HG02884 (cell line): ENCODE measurements at regions not wholly inside any gene's neighbourhood (a gene's known extent, or its start where the extent isn't known, plus 50 kb on each side); places are given as distances from the start of the nearest gene placed in this dataset.

Source experiments
- ATAC-seq: cut with Tn5 transposase; IDR thresholded peaks from one replicate; pipeline ENCODE4 v1.9.1; 2021; ENCODE audit warnings: mild to moderate bottlenecking, moderate library complexity; ENCODE audit not compliant: unreplicated experiment

DNA sequence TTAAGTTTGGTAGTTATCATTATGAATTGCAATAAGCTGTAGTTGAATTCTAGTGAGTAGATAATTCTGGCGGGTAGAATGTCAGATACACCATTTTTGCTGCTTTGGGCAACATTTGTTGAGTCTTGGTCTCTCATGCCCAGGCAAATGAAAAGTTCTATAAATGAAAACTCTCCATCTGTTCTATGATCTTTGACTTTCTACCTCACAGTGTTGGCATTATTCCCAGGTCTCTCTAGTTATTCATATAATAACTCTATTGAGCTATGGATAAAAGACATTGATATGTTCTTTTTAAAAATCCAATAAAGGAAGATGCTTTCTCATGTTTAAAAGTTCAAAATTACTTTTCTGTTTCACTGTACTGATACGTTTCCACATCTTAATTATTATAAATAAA is 415.3 kb upstream of the SEMA3D start:
- no peak for ATAC-seq

DNA sequence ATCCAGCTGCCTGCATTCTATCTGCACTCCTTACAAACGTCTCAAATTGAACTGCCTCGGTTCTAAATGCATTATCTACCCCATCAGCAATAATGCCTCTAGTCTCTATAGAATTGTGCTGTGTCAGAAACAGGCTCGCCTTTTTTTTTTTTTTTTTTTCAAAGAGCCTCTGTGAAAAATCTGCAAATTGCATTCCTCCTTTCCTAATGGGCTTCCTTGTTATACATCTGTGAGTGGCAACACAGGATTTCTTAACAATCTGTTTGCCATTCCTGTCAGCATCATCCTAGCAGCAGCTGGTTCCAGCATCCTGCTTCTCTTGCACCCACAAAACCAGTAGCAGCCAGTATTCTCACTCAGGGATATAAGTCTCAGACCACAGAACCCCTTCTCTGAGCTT is 413.5 kb upstream of the SEMA3D start:
- ATAC-seq: no peak

DNA sequence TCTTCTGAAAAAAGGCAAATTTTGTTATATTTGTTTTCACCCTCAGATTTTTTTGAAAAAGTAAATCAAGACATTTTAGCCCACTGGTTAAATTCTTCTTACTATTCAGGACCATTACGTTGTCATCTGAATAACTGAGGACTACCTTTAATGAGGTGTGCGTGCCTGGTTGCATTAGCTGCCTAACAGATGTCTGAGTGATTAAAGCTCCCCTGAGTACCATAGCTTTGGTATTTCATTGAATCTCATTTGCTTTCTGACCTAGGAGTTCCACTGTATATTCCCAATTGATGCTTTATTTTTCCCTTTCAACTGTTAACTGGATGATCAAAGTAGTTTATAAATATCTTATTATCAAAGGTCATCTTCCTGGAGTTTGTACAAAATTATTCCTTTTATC is 410.0 kb upstream of the SEMA3D start:
- ATAC-seq: no peak

DNA sequence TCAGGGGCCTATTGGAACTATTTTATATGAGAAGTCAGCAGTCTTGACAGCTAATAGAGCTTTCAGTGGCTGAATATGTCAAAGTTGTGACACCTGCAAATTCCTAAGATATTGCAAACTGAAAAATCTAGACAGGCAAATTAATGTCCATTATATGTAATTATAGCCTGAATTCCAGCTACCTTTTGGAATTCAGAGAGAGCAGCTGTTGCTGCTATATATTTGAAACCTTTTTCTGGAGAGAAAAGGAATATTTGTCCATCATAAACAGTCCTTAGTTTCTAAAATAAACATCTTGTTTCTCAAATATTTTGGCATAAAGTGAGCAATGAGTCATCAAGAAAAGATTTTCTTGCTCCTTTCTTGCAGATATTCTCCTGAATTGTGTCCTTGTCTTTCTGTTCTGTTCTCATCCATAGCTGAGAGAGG is 408.9 kb upstream of the SEMA3D start:
- no peak for ATAC-seq

DNA sequence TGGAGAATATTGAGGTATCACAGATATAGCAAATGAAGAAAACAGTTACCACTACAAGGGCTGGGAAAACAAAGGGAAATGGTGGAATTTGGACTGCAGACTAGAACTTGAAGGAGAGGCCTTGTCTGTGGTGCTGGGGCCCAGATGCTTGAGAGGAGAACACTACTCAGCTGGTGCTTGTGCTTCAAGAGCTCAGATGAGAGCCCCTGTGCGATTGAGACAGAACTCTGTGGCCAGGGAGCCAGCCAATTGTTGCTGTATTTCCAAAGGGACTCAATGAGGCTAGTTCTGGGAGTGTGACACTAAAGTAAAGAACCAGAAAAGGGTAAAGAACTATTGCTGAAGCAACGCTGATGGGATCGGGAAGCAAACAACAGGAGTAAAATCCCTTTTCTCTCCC is 406.5 kb upstream of the SEMA3D start:
- ATAC-seq: no peak

DNA sequence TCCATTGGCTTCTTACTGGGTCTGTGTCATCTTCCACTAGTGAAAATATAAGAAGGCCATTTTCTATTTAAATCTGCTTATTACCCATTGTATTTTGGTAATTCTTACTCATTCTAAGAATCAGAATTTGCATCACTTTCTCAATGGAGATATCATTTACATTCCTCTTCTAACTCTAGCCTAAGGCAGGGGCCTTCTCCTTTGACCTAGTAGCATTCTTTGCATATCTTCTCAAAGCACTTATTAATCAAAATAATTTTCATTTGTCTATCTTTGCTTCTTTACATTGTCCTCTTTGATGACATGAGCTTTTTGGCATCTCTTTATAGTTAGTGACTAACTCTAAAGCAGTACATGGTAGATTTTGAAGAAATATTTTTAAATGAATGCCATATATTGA is 400.9 kb upstream of the SEMA3D start:
- no peak for ATAC-seq

DNA sequence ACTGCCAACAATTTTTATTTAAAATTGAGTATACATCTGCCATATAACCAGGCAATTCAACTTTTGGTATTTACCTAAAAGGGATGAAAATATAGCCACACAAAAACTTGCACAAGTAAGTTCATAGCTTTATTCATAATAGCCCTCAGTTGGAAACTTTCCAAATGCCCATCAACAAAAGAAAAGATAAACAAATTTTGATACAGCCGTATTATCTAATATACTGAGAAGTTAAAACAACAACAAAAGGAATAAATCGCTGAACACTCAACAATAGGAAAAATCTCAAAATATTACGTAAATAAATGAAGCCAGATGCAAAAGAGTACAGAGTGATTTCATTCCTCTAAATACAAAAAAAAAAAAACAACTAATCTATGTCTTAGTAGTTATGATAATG is 399.2 kb upstream of the SEMA3D start:
- ATAC-seq: no peak

DNA sequence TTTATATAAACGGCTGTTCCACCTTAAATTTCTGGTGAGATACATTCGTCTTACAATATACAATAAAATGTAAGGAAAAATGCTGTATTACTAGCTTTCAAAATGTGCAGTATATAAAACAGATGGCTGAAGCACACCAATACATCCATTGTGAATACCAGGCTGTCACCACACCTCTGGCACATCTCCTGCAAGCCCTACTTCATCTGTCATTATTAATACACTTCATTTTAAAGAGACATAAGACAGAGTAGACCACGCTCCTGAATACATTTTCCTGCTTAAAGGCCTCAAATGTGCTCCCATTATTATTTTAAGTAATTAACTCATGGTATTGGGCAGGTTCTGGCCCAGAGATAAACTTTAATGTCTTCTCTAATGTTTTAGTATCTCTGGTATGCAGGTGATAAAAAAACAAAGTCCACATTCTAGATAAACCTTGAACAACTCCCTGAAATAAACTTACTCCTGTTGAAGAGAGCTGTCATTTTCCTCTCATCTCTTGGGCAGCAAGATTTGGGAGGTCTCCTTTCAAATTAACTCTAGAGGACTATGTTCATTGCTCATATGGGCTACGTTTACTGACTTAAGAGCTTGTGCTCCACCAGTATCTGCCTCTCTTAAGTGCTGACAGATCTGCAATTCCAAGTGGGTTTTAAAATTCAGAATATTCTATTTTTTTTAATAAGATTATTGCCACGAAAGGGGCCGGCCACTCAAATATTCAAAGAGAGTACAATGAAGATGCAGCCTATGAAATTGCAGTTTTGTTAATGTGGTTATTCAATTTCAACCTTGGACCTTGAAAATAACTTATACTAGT is 396.5 kb upstream of the SEMA3D start:
- no peak for ATAC-seq

DNA sequence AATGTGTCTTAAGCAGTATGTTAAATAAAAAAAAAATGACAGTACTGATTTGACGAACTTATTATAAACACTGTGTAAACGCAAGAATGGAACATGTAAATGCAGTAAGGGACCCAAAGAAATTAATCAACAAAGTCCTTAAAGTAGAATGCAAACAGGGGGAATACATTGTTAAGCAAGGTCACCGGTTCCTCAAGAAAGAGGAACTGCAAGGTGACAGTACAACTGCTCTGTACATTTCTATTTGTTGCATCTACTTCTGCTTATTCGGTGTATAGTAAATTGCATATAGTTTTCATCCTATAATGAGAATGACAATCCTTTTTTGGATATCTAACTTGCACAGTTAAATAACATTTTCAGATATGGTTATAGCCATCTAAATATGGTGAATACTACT is 387.0 kb upstream of the SEMA3D start:
- ATAC-seq: no peak

DNA sequence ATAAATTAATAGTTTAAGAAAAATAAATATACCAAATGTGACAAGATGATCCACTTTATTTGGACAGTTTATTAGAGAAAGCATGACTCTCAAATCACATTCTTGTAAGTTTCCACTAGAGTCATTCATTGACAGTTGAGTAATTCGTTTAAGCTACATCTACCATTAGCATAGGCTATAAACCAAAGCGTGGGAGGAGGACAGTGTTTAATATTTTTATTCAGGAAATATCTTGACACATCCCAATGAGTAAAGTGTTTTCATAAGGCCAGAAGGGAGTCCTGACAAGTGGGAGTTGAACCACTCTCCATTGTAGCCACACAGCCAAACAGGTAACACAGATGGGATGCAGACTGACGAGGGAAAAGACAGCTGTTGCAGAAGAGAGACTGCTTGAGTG is 386.5 kb upstream of the SEMA3D start:
- ATAC-seq: no peak

DNA sequence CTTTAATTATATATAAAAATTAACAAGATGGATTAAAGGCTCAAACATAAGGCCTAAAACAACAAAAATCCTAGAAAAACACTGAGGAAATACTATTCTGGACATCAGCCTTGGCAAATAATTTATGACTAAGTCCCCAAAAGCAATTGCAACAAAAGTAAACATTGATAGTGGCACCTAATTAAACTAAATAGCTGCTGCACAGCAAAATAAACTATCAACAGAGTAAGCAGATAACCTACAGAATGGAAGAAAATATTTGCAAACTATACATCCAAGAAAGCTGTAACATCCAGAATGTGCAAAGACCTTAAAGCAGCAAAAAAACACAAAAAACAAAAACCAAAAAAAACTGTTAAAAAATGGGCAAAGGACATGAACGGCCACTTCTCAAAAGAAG is 384.0 kb upstream of the SEMA3D start:
- no peak for ATAC-seq

DNA sequence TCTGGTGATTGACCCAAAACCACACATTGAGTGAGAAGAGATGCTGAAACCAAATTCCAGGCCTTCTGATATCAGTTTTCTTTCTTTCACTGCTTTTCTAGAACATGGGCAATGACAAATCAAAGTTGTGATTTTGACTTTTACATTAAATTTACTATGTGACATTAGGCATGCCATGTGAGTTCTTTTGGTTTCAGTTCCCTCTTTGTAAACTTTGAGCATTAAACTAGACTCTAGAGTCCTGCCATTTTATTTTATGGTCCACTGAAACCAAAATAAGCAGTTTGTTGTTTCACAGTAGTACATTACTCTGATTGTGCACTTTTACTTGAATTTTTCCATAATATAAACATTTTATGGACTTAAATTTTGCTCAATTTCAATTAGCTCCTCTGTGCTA is 381.1 kb upstream of the SEMA3D start:
- ATAC-seq: peak; percentile 49

DNA sequence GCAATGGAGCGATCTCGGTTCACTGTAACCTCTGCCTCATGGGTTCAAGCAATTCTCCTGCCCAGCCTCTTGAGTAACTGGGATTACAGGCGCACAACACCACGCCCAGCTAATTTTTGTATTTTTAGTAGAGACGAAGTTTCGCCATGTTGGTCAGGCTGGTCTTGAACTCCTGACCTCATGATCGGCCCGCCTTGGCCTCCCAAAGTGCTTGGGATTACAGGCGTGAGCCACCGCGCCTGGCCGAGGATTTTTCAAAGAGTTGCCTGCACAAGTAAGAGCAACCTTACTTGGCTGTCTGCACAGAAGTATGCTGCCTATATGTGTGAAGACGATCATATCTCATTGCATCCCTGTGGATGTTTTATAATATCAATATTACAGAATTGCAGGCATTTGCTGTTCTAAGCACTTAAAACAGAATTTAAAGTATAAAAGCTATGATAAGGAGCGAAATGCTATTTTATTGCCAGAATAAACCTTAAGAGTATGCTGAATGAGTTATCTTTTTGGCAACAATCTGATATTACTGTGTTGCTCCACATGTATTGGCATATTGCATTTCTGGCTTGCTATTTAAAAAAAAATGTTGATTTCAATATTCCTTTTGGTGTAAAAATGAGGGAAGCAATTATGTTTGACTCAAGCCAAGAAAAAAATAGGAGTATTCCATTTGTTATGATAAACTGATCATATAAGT is 379.4 kb upstream of the SEMA3D start:
- ATAC-seq: no peak

DNA sequence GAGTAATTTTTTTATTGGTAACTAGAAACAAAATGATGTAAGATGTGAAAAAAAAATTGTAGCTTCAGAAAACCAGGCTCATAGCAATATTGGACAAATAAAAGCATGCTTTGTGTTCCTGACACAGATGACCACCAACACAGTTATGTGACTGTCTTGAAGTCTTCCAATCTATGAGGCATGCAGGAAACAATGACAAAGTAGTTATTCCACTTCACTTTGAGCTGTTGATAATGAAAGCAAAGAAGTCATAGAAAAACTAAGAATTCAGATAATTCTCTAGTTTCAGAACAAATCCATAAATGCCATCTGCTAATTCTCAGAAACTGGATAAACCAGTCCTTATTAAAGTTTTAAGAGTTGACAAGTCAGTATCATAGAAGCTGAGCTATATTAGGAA is 378.4 kb upstream of the SEMA3D start:
- ATAC-seq: no peak

DNA sequence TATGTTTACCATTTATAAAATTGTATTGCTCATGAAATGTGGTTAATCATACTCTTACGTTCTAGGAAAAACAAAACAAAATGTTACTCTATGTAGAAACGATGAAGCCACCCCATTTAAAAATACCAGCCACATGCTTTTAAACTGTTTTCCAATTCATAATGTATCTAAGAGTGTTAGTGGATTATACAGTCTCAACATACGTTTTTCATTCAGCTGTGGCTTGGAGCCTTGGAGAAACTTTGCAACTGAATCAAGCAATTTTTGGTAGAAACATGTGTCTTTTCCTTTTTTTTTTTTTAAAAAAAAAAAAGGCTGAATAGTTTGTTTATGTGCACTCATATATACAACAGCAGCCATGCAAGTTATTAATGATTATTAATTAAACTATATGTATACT is 378.0 kb upstream of the SEMA3D start:
- no peak for ATAC-seq

DNA sequence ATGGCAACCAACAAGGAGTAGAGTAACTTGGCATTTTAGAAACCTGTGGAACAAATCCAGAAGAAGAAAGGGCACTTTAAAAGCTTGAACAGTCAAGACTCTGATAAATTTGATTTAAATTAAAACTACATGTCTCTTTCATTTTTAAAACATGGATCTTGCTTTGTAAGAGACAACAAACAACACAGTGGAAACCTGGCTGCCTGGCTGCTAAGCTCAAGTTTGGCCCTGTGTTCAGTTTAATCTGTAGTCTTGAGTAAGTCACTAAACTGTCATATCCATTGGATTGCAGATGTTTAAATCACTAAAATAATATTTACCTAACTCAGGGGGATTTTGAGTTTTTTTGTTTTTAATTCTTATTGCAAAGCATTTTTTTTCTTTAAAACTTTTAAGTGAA is 374.9 kb upstream of the SEMA3D start:
- ATAC-seq: no peak

DNA sequence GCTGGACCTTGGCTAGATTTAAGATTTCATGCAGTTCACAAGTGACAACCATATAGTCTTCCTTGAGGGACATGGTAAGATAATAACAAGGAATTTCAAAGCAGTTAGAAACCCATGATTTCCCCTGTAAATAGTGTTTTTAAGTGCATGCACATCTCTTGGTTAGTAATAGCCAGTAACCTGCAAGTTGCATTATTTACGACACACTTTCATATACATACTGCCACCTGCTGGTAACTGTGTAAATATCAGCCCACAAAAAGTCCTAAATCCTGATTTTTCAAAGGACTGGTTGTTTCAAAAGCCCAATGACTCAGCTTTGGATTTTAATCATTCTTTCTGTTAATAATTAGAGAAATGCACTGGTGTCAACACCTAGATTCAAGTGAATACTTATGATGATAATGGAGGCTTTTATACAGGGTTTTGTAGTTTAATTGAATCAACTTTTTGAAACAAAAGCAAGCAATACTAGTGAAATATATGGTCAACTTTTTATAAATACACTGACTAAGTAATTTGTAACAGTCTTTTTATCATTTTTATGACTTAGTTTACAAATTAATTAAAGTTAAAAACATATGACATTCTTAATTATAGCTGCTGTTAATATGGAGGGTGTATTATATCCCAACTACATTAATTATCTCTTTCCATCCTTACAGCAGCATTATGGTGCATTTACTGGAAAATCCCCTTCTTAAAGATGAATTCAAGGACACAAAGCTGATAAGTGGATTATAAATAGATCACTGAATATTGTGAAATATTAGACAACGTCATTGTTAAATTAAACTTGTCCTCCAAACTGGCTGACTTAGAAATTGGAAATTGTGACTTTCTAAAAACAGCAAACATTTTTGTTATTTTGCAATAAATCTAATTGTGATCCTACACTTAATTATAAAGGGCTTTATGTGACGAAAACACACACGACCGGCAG is 367.7 kb upstream of the SEMA3D start:
- peak; percentile 78 for ATAC-seq

DNA sequence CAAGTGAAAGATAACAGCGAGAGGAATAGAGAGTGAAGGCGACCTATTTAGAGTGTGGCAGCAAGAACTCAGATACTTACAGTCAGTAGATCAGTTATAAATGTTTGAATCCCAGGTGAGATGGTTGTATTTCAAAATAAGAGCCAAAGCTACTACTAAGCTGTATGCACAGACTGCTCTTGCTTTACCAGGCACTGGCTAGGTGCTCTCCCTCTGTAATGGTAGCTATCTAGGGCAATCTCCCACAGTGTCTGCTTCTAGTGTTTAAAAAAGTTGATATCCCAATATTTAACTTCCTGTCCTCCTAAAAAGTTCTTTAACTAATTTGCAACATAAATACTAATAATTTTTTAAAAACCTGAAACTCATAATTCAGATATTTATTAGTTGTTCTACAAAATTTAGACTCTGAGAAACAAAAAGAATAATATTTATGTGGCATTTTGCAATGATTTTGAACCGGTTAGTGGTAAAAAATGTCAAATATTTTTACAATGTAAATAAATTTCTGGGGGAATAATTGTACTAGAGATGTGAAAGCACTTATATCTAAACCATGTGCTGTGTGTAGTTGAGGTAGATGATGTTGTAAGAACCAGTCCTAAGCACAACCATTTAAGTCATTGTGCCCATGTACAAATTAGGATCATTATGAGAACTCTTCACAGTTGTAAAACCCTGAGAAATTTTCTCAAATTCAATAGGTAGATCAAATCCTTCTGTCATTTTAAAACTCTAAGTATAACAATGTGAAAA is 349.3 kb upstream of the SEMA3D start:
- ATAC-seq: no peak

DNA sequence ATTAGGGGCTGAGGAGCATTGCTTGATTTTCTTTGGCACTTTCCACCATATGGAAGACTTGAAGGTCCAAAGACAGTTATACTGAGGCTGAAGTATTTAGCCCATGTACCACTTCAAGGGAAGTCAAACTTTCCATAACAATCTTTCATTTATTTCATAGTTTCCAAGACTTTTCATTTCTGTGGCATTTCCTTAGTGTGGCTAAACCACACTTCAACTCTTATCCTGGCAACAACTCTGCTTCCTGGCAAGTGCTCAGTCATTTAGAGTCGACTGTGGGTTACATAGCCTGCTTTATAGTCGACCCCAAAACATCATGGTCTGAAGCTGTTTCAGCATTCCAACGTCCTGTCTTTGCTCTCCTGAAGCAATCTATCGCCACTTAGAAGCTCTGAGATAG is 343.0 kb upstream of the SEMA3D start:
- ATAC-seq: no peak

DNA sequence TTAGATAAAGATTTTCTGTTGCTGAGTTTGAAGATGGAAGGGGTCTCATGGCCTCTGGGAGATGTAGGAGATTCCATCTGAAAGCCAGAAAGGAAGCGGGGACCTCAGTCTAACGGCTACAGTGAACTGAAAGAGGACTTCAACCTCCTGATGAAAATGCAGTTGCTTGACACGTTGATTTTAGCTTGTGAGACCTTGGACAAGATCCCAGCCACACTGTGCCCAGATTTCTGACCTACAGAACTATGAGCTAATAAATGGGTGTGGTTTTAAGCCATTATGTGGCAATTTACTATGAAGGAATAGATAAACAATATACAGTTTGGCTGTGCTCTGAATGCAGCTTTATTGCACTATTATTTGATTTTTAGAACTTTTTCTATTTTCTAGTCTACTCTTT is 342.3 kb upstream of the SEMA3D start:
- no peak for ATAC-seq

DNA sequence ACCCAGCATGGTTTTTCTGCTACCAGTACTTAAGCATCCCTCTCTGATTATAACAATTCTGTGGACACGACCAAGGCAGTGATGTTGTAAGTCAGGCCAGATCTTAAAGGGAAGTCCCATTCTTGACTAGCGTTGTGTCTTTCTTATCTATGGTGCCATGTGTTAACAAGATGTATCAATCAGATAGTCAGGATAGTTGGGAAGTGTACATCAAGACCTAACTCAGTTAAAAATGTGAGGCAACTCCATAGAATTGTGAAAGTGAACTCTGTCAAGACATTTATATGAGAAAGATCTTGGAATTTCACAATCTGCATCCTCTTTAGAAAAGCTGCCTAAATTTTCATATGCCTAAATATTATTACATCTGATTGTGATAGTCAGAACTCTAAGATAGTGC is 341.7 kb upstream of the SEMA3D start:
- no peak for ATAC-seq
